GM21723 (cell line): ENCODE measurements at regions not wholly inside any gene's neighbourhood (a gene's known extent, or its start where the extent isn't known, plus 50 kb on each side); places are given as distances from the start of the nearest gene placed in this dataset.

Experiments used
- ATAC-seq: cut with Tn5 transposase; IDR thresholded peaks from one replicate; pipeline ENCODE4 v1.9.1; 2021; ENCODE audit warnings: mild to moderate bottlenecking, moderate library complexity; ENCODE audit not compliant: unreplicated experiment

GRCh38 chr20:63117151-63117550 lies 98.8 kb downstream of the YTHDF1 start:
- no peak for ATAC-seq

- ATAC-seq = no peak
Measured at GRCh38 chr20:63116412-63117106, 99.4 kb downstream of the YTHDF1 start.

GRCh38 chr20:63115651-63116411 lies 100.1 kb downstream of the YTHDF1 start:
- no peak for ATAC-seq

GRCh38 chr20:63114693-63115311 lies 101.1 kb downstream of the YTHDF1 start:
- ATAC-seq = no peak

GRCh38 chr20:63114006-63114692 lies 101.8 kb downstream of the YTHDF1 start:
- ATAC-seq = no peak

- ATAC-seq = no peak
Measured at GRCh38 chr20:63112491-63113219, 103.3 kb downstream of the YTHDF1 start.

- no peak for ATAC-seq
Measured at GRCh38 chr20:63108247-63108646, 101.5 kb upstream of the BHLHE23 start.

GRCh38 chr20:63107449-63108200 lies 100.9 kb upstream of the BHLHE23 start:
- no peak for ATAC-seq

GRCh38 chr20:63106765-63107448 lies 100.1 kb upstream of the BHLHE23 start:
- no peak for ATAC-seq

- no peak for ATAC-seq
Measured at GRCh38 chr20:63106108-63106764, 99.5 kb upstream of the BHLHE23 start.

- no peak for ATAC-seq
Measured at GRCh38 chr20:63105211-63106107, 98.7 kb upstream of the BHLHE23 start.

GRCh38 chr20:63104312-63105181 lies 97.8 kb upstream of the BHLHE23 start:
- no peak for ATAC-seq

GRCh38 chr20:63103402-63104311 lies 96.9 kb upstream of the BHLHE23 start:
- ATAC-seq = no peak

GRCh38 chr20:63102721-63103375 lies 96.1 kb upstream of the BHLHE23 start:
- no peak for ATAC-seq
